ENCODE measurements at regions not wholly inside any gene's neighbourhood (a gene's known extent, or its start where the extent isn't known, plus 50 kb on each side); places are given as distances from the start of the nearest gene placed in this dataset.

- H3K9ac ChIP-seq (ENCODE audit: low read length) = no peak overlapping the region
- H3K27me3 Mint-ChIP-seq = no peaks in the 10 kb centered on the region
- no peaks in the 10 kb centered on the region for H3K36me3 ChIP-seq (replicated peaks in 1 of 2; ENCODE audit: control extremely low read depth in 1 of 2, control insufficient read depth in 1 of 2, extremely low read depth in 1 of 2, insufficient read depth in 2 of 2, low read length in 1 of 2)
- no CpG with 5 or more reads among the region's 1 CpG for WGBS (ENCODE audit: insufficient coverage)
- H2AFZ ChIP-seq (ENCODE audit: insufficient read depth, low read depth, low read length, poor library complexity, severe bottlenecking) = no peak overlapping the region
- ChIA-PET POLR2A (no interaction called here), CTCF (interaction anchor here (1.5 kb wide), 1 partner anchor 1368 kb away, joined by 4 read pairs; no protein-coding TSS in a partner anchor)
- ATAC-seq (ENCODE audit: low read depth) (no peak), DNase-seq (no peak)
- H3K27ac Mint-ChIP-seq = no peak overlapping the region
- no peak overlapping the region for H3K27ac ChIP-seq (ENCODE audit: low read length in 2 of 2)
- H3K4me3 Mint-ChIP-seq = no peak overlapping the region
- intact Hi-C loops (cut with micrococcal nuclease) = no loop called here
- no peaks in the 10 kb centered on the region for H3K27me3 ChIP-seq (replicated peaks in 1 of 4; ENCODE audit: control extremely low read depth in 1 of 4, control insufficient read depth in 3 of 4, insufficient read depth in 4 of 4, low read length in 3 of 4)
- no peaks in the 10 kb centered on the region for H3K9me3 Mint-ChIP-seq (ENCODE audit: insufficient read depth)
- H3K79me2 ChIP-seq (ENCODE audit: control insufficient read depth, insufficient read depth, low read length) = no peaks in the 10 kb centered on the region
- no peak overlapping the region for H3K4me3 ChIP-seq (ENCODE audit: control extremely low read depth in 1 of 5, extremely low read depth in 1 of 5, insufficient read depth in 1 of 5, low read depth in 2 of 5, low read length in 4 of 5)
- no peaks in the 10 kb centered on the region for H3K9me3 ChIP-seq (ENCODE audit: control extremely low read depth in 1 of 3, control insufficient read depth in 2 of 3, insufficient read depth in 1 of 3, low read length in 2 of 3)
- H3K4me1 ChIP-seq (ENCODE audit: control insufficient read depth in 2 of 2, insufficient read depth in 2 of 2, low read length in 2 of 2) = no peaks in the 10 kb centered on the region
- no peak overlapping the region for H3K4me2 ChIP-seq (replicated peaks; ENCODE audit: low read depth, low read length, poor library complexity, severe bottlenecking)
- no peaks in the 10 kb centered on the region for H3K4me1 Mint-ChIP-seq
- TF ChIP-seq, protein P1, sequence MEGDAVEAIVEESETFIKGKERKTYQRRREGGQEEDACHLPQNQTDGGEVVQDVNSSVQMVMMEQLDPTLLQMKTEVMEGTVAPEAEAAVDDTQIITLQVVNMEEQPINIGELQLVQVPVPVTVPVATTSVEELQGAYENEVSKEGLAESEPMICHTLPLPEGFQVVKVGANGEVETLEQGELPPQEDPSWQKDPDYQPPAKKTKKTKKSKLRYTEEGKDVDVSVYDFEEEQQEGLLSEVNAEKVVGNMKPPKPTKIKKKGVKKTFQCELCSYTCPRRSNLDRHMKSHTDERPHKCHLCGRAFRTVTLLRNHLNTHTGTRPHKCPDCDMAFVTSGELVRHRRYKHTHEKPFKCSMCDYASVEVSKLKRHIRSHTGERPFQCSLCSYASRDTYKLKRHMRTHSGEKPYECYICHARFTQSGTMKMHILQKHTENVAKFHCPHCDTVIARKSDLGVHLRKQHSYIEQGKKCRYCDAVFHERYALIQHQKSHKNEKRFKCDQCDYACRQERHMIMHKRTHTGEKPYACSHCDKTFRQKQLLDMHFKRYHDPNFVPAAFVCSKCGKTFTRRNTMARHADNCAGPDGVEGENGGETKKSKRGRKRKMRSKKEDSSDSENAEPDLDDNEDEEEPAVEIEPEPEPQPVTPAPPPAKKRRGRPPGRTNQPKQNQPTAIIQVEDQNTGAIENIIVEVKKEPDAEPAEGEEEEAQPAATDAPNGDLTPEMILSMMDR (IDR thresholded peaks at IDR 0.05) = no peak
- no peak for TF ChIP-seq EZH2 (IDR thresholded peaks at IDR 0.05; ENCODE audit: borderline replicate concordance, insufficient read depth, low read depth, low read length, poor library complexity, severe bottlenecking)
- no peaks in the 10 kb centered on the region for H4K20me1 ChIP-seq (ENCODE audit: control insufficient read depth, insufficient read depth, low read length, poor library complexity, severe bottlenecking)
Measured at GRCh38 chrX:138191998-138192397, 519.5 kb downstream of the FGF13 start.

DNA sequence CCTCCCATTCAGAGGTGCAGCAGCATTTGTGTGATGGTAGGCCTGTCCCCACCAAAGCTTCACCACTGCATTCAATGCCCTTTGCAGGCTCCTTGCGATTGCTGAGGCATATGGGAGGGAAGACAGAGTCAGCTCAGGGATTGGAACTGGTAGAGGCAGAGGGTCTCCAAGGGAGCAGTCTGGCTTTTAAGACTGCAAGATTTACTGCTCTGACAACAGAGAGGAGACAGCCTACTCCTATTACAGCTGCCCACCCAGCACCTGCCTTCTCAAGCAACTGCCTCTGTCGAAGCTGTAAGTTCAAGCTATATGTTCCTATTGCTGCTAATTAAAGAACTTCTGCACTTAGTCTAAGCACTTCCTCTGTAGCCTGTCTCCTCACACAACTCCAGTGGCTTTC lies 481.8 kb downstream of the FGF13 start:
- POLR2A ChIA-PET = no interaction called here
- Histone ChIP-seq H3K4me1 (ENCODE audit: control insufficient read depth in 2 of 2, insufficient read depth in 2 of 2, low read length in 2 of 2) (no peaks in the 10 kb centered on the region), H3K9me3 (ENCODE audit: control extremely low read depth in 1 of 3, control insufficient read depth in 2 of 3, insufficient read depth in 1 of 3, low read length in 2 of 3) (no peaks in the 10 kb centered on the region), H3K4me2 (replicated peaks; ENCODE audit: low read depth, low read length, poor library complexity, severe bottlenecking) (no peak overlapping the region), H3K27me3 (replicated peaks in 1 of 4; ENCODE audit: control extremely low read depth in 1 of 4, control insufficient read depth in 3 of 4, insufficient read depth in 4 of 4, low read length in 3 of 4) (no peaks in the 10 kb centered on the region), H3K79me2 (ENCODE audit: control insufficient read depth, insufficient read depth, low read length) (no peaks in the 10 kb centered on the region), H3K9ac (ENCODE audit: low read length) (no peak overlapping the region), H2AFZ (ENCODE audit: insufficient read depth, low read depth, low read length, poor library complexity, severe bottlenecking) (no peak overlapping the region), H4K20me1 (ENCODE audit: control insufficient read depth, insufficient read depth, low read length, poor library complexity, severe bottlenecking) (no peaks in the 10 kb centered on the region), H3K4me3 (ENCODE audit: control extremely low read depth in 1 of 5, extremely low read depth in 1 of 5, insufficient read depth in 1 of 5, low read depth in 2 of 5, low read length in 4 of 5) (no peak overlapping the region), H3K27ac (ENCODE audit: low read length in 2 of 2) (no peak overlapping the region), H3K36me3 (replicated peaks in 1 of 2; ENCODE audit: control extremely low read depth in 1 of 2, control insufficient read depth in 1 of 2, extremely low read depth in 1 of 2, insufficient read depth in 2 of 2, low read length in 1 of 2) (no peaks in the 10 kb centered on the region)
- Mint-ChIP-seq H3K4me1 (no peaks in the 10 kb centered on the region), H3K27me3 (no peaks in the 10 kb centered on the region), H3K4me3 (no peak overlapping the region), H3K9me3 (ENCODE audit: insufficient read depth) (no peaks in the 10 kb centered on the region), H3K27ac (no peak overlapping the region)
- WGBS (ENCODE audit: insufficient coverage) = no CpG with 5 or more reads among the region's 2 CpGs
- no peak for ATAC-seq (ENCODE audit: low read depth)
- CTCF ChIA-PET = no interaction called here
- no peak for TF ChIP-seq EZH2 (IDR thresholded peaks at IDR 0.05; ENCODE audit: borderline replicate concordance, insufficient read depth, low read depth, low read length, poor library complexity, severe bottlenecking)
- TF ChIP-seq, protein P1 (IDR thresholded peaks at IDR 0.05) = no peak
- no peak for DNase-seq
- intact Hi-C loops (cut with micrococcal nuclease) = no loop called here
